T-helper 2 cell treated with Interferon-gamma antibody and Interleukin-4, amounts not matched to agents 100 ng/mL and 5 ng/mL, for 36 hours (primary cell): ENCODE measurements at regions not wholly inside any gene's neighbourhood (a gene's known extent, or its start where the extent isn't known, plus 50 kb on each side); places are given as distances from the start of the nearest gene placed in this dataset.
"Not testable (repeated sequence)": the region's sequence is repeated elsewhere in the genome, so short reads cannot be mapped to it uniquely, and the experiment has no call there.

Experiments used
- intact Hi-C: fragments of 100-400 bp; cut with micrococcal nuclease; formaldehyde crosslinking; loops from one replicate; pipeline ENCODE4 v1.15.1; 2023

- intact Hi-C loops, result not testable (repeated sequence)
Measured at GRCh38 chr10:78096486-78096885, 62.8 kb downstream of the RPS24 start.

- intact Hi-C loops, result not testable (repeated sequence)
Measured at GRCh38 chr10:78102593-78102992, 68.9 kb downstream of the RPS24 start.

- intact Hi-C loops, result no loop called here
Measured at GRCh38 chr10:78109210-78109609, 75.5 kb downstream of the RPS24 start.

- intact Hi-C loops, result no loop called here
Measured at GRCh38 chr10:78115135-78115853, 81.6 kb downstream of the RPS24 start.

GRCh38 chr10:78116361-78116760, 82.7 kb downstream of the RPS24 start:
- intact Hi-C loops, result no loop called here

- intact Hi-C loops, result no loop called here
Measured at GRCh38 chr10:78118591-78118990, 84.9 kb downstream of the RPS24 start.

GRCh38 chr10:78121801-78122200, 88.1 kb downstream of the RPS24 start:
- intact Hi-C loops, result no loop called here

- intact Hi-C loops, result no loop called here
Measured at GRCh38 chr10:78124167-78124566, 90.5 kb downstream of the RPS24 start.

- intact Hi-C loops, result no loop called here
Measured at GRCh38 chr10:78129211-78129610, 95.5 kb downstream of the RPS24 start.

- intact Hi-C loops, result no loop called here
Measured at GRCh38 chr10:78130966-78131710, 97.5 kb downstream of the RPS24 start.

- intact Hi-C loops, result no loop called here
Measured at GRCh38 chr10:78134773-78135306, 101.2 kb downstream of the RPS24 start.

GRCh38 chr10:78137147-78137546, 103.5 kb downstream of the RPS24 start:
- intact Hi-C loops, result no loop called here

GRCh38 chr10:78139341-78139740, 105.7 kb downstream of the RPS24 start:
- intact Hi-C loops, result no loop called here

GRCh38 chr10:78140066-78140630, 106.5 kb downstream of the RPS24 start:
- intact Hi-C loops, result no loop called here

GRCh38 chr10:78143576-78143975, 109.9 kb downstream of the RPS24 start:
- intact Hi-C loops, result no loop called here

GRCh38 chr10:78146200-78146599, 112.5 kb downstream of the RPS24 start:
- intact Hi-C loops, result no loop called here

- intact Hi-C loops, result no loop called here
Measured at GRCh38 chr10:78147202-78147601, 113.5 kb downstream of the RPS24 start.

- intact Hi-C loops, result no loop called here
Measured at GRCh38 chr10:78148216-78148960, 114.7 kb downstream of the RPS24 start.

GRCh38 chr10:78148961-78149612, 115.4 kb downstream of the RPS24 start:
- intact Hi-C loops, result no loop called here

GRCh38 chr10:78150756-78151155, 117.1 kb downstream of the RPS24 start:
- intact Hi-C loops, result loop anchor here (10.0 kb wide), 1 partner anchor 106 kb away; no protein-coding TSS in a partner anchor

GRCh38 chr10:78155722-78156121, 122.1 kb downstream of the RPS24 start:
- intact Hi-C loops, result loop anchor here (10.0 kb wide), 1 partner anchor 111 kb away; no protein-coding TSS in a partner anchor
